ENCODE measurements at regions not wholly inside any gene's neighbourhood (a gene's known extent, or its start where the extent isn't known, plus 50 kb on each side); places are given as distances from the start of the nearest gene placed in this dataset.

DNA sequence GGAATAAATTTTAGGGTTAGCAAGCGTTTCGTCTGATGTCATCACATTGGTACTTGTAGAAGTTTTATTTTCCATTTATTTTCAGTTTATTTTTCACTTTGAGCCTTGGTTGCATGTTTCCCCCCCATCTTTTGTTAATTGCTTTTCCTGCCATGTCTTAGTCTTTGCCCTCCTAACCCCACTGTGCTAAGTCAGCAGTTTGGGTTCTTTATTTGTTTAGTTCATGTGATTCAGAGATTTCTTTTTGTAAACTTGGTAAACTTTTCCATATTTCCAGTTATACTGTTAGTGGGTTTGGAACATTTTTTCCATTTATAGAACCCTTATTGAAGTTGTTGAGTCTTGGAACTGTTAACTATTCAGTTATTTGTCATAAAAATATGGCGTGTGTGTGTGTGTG, 252.9 kb upstream of the ANKH start:
- no TSS peak for BruUV-seq (replicated peaks)
- no peak for DNase-seq
- no peaks in the 10 kb centered on the region for H3K27me3 Mint-ChIP-seq (ENCODE audit: unreplicated experiment)
- TF ChIP-seq, protein P1, sequence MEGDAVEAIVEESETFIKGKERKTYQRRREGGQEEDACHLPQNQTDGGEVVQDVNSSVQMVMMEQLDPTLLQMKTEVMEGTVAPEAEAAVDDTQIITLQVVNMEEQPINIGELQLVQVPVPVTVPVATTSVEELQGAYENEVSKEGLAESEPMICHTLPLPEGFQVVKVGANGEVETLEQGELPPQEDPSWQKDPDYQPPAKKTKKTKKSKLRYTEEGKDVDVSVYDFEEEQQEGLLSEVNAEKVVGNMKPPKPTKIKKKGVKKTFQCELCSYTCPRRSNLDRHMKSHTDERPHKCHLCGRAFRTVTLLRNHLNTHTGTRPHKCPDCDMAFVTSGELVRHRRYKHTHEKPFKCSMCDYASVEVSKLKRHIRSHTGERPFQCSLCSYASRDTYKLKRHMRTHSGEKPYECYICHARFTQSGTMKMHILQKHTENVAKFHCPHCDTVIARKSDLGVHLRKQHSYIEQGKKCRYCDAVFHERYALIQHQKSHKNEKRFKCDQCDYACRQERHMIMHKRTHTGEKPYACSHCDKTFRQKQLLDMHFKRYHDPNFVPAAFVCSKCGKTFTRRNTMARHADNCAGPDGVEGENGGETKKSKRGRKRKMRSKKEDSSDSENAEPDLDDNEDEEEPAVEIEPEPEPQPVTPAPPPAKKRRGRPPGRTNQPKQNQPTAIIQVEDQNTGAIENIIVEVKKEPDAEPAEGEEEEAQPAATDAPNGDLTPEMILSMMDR (IDR thresholded peaks at IDR 0.05; ENCODE audit: unreplicated experiment) = no peak
- CTCF ChIA-PET = no interaction called here
- H3K4me3 Mint-ChIP-seq (ENCODE audit: low read depth, unreplicated experiment) = no peak overlapping the region
- no peaks in the 10 kb centered on the region for H3K36me3 Mint-ChIP-seq (ENCODE audit: insufficient read depth, unreplicated experiment)
- intact Hi-C loops (cut with micrococcal nuclease; ENCODE audit: unreplicated experiment) = no loop called here
- no peaks in the 10 kb centered on the region for H3K4me1 Mint-ChIP-seq (ENCODE audit: low read depth, unreplicated experiment)
- peaks cover 3% of the 10 kb centered on the region for H3K9me3 Mint-ChIP-seq (ENCODE audit: low read depth, unreplicated experiment)
- no peak overlapping the region for H3K27ac Mint-ChIP-seq (ENCODE audit: unreplicated experiment)

DNA sequence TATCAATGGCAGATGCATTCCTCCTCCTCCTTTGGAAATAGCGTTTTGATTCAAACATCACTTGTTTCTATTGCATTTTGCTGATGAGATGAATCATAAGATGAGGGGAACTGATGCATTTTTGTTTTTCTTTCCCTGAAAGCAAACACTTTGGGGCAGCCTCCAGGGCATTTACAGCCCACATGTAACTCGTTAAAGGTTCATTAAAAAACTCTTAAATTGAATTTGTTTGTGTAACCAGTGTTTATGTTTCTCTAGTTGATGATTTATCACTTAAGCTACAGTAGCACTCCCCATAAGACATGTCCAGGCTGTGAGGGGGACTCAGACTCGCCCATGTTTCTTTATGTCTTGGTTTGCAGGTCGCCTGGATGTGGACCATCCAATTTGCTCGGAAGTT, 246.1 kb upstream of the ANKH start:
- intact Hi-C loops (cut with micrococcal nuclease; ENCODE audit: unreplicated experiment) = no loop called here
- TF ChIP-seq, protein P1 (IDR thresholded peaks at IDR 0.05; ENCODE audit: unreplicated experiment) = no peak
- CTCF ChIA-PET = no interaction called here
- no peaks in the 10 kb centered on the region for H3K9me3 Mint-ChIP-seq (ENCODE audit: low read depth, unreplicated experiment)
- no peak overlapping the region for H3K27ac Mint-ChIP-seq (ENCODE audit: unreplicated experiment)
- no peak overlapping the region for H3K4me3 Mint-ChIP-seq (ENCODE audit: low read depth, unreplicated experiment)
- DNase-seq = no peak
- peaks cover 38% of the 10 kb centered on the region for H3K27me3 Mint-ChIP-seq (ENCODE audit: unreplicated experiment)
- no peaks in the 10 kb centered on the region for H3K4me1 Mint-ChIP-seq (ENCODE audit: low read depth, unreplicated experiment)
- no TSS peak for BruUV-seq (replicated peaks)
- H3K36me3 Mint-ChIP-seq (ENCODE audit: insufficient read depth, unreplicated experiment) = no peaks in the 10 kb centered on the region

DNA sequence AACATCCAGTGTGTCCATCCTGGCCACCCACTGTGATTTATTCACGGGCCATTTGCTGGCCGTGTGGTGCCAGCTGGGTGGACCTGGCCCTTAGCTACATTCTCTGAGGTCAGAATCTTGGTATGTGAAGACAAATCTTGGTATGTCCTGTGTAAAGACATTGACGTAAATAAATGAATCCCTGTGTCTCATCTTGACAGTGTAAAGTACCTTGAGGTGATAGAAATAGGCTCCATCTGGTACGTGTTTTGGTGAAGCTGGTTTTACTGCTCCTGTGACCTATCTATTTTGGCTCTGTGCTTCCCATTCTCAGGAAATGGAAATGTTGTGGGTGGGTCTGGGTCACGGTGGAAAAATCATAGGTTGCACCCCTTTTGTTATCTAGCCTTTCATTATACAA, 245.4 kb upstream of the ANKH start:
- no TSS peak for BruUV-seq (replicated peaks)
- DNase-seq = no peak
- CTCF ChIA-PET = no interaction called here
- Mint-ChIP-seq H3K27ac (ENCODE audit: unreplicated experiment) (no peak overlapping the region), H3K27me3 (ENCODE audit: unreplicated experiment) (peaks cover 38% of the 10 kb centered on the region), H3K36me3 (ENCODE audit: insufficient read depth, unreplicated experiment) (no peaks in the 10 kb centered on the region), H3K4me1 (ENCODE audit: low read depth, unreplicated experiment) (no peaks in the 10 kb centered on the region), H3K4me3 (ENCODE audit: low read depth, unreplicated experiment) (no peak overlapping the region), H3K9me3 (ENCODE audit: low read depth, unreplicated experiment) (no peaks in the 10 kb centered on the region)
- TF ChIP-seq, protein P1 (IDR thresholded peaks at IDR 0.05; ENCODE audit: unreplicated experiment) = no peak
- intact Hi-C loops (cut with micrococcal nuclease; ENCODE audit: unreplicated experiment) = no loop called here

DNA sequence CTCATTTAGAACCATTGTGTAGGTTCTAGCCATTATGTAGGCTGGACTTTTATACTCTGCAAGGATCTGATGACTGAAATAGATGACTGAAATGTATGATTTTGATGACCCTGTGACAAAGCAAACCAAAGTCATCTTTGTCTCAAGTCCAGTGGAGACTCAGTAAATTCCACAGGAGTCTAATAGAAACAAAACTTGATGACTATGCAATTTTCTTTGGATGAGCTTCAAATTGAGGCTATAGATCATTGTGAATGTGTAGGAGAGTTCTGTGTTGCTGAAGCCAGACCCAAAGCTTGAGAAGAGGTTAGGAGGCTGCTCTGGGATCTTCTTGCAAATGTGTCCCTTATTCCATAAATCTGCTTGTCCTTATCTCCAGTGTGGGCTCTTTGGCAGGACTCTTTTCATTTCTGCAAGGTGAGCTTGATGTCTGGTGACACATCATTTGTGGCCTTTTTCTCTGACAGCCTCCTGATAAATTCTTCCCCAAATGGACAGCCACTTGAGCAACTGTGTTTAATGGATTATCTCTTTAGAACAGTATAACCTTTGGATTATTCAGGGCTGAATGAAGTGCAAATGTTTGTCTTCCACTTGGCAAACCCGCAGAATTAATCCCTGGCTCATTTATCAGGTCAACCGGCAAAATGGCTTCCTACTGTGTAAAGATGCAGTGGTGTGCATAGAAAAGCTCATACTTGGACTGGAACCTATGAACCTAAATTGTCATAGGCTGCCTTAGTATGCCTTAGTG, 235.1 kb upstream of the ANKH start:
- TF ChIP-seq, protein P1 (IDR thresholded peaks at IDR 0.05; ENCODE audit: unreplicated experiment) = no peak
- no TSS peak for BruUV-seq (replicated peaks)
- no peak overlapping the region for H3K27ac Mint-ChIP-seq (ENCODE audit: unreplicated experiment)
- no peak overlapping the region for H3K4me3 Mint-ChIP-seq (ENCODE audit: low read depth, unreplicated experiment)
- H3K27me3 Mint-ChIP-seq (ENCODE audit: unreplicated experiment) = peaks cover 9% of the 10 kb centered on the region
- no peak for DNase-seq
- H3K36me3 Mint-ChIP-seq (ENCODE audit: insufficient read depth, unreplicated experiment) = no peaks in the 10 kb centered on the region
- no peaks in the 10 kb centered on the region for H3K4me1 Mint-ChIP-seq (ENCODE audit: low read depth, unreplicated experiment)
- H3K9me3 Mint-ChIP-seq (ENCODE audit: low read depth, unreplicated experiment) = no peaks in the 10 kb centered on the region
- CTCF ChIA-PET = interaction anchor here (0.6 kb wide), 1 partner anchor 596 kb away, joined by 3 read pairs; no protein-coding TSS in a partner anchor
- intact Hi-C loops (cut with micrococcal nuclease; ENCODE audit: unreplicated experiment) = loop anchor here (5.0 to 10.0 kb wide), 2 partner anchors 688 to 891 kb away; no protein-coding TSS in a partner anchor

Data from Calu3 (cell line).